Fibroblast of lung (primary cell): ENCODE measurements at regions not wholly inside any gene's neighbourhood (a gene's known extent, or its start where the extent isn't known, plus 50 kb on each side); places are given as distances from the start of the nearest gene placed in this dataset.

Experiments used
- DNase-seq, 2 donors: peaks; one replicate each; pipeline versions ENCODE4 v3.0.0 to v3.0.0-alpha.2; 2010; ENCODE audit warnings: low read depth in 2 of 2
- H2AFZ ChIP-seq: 2 replicates; pipeline ENCODE4 v1.5.1; 2012; ENCODE audit warnings: low read length, control low read depth, inconsistent platforms
- H3K27ac ChIP-seq: 2 replicates; pipeline ENCODE4 v1.5.1; 2011; ENCODE audit warnings: low read length, control low read depth; ENCODE audit not compliant: insufficient read depth
- H3K27me3 ChIP-seq: 2 replicates; pipeline ENCODE4 v1.5.1; 2011; ENCODE audit warnings: mild to moderate bottlenecking, low read length; ENCODE audit not compliant: control insufficient read depth, insufficient read depth
- H3K36me3 ChIP-seq: 2 replicates; pipeline ENCODE4 v1.5.1; 2011; ENCODE audit warnings: low read length; ENCODE audit not compliant: control insufficient read depth, insufficient read depth
- H3K4me1 ChIP-seq: 2 replicates; pipeline ENCODE4 v1.5.1; 2011; ENCODE audit warnings: low read length; ENCODE audit not compliant: control insufficient read depth, insufficient read depth; ENCODE audit errors: extremely low read depth
- H3K4me2 ChIP-seq: 2 replicates; pipeline ENCODE4 v1.5.1; 2011; ENCODE audit warnings: low read length, control low read depth; ENCODE audit not compliant: insufficient read depth; ENCODE audit errors: extremely low read depth
- H3K4me3 ChIP-seq, 4 experiments: fragments of 200-600 bp in 1 of 4; sonication (generic) in 1 of 4; replicated peaks in 1 of 4; 2 replicates each; pipeline ENCODE4 v1.5.1; 2011 to 2016; ENCODE audit warnings: low read length in 4 of 4, low read depth in 3 of 4, mild to moderate bottlenecking in 3 of 4, control low read depth in 2 of 4, inconsistent platforms in 1 of 4, mixed read lengths in 1 of 4; ENCODE audit not compliant: insufficient read depth in 1 of 4; ENCODE audit errors: control extremely low read depth in 1 of 4
- H3K79me2 ChIP-seq: 2 replicates; pipeline ENCODE4 v1.5.1; 2012; ENCODE audit warnings: mild to moderate bottlenecking, low read length, inconsistent platforms; ENCODE audit not compliant: control insufficient read depth, insufficient read depth
- H3K9ac ChIP-seq: 2 replicates; pipeline ENCODE4 v1.5.1; 2011; ENCODE audit warnings: mild to moderate bottlenecking, low read length, control low read depth; ENCODE audit not compliant: insufficient read depth
- H3K9me3 ChIP-seq: 2 replicates; pipeline ENCODE4 v1.5.1; 2012; ENCODE audit warnings: low read depth, low read length; ENCODE audit not compliant: control insufficient read depth, insufficient read depth
- H4K20me1 ChIP-seq: 2 replicates; pipeline ENCODE4 v1.5.1; 2011; ENCODE audit warnings: low read length; ENCODE audit not compliant: control insufficient read depth, insufficient read depth; ENCODE audit errors: extremely low read depth
- EZH2 ChIP-seq: IDR thresholded peaks from 2 replicates; pipeline ENCODE4 v1.5.1; 2012; ENCODE audit warnings: low read length, control low read depth, mild to moderate bottlenecking; ENCODE audit errors: missing control alignments
- TF ChIP-seq, protein P1 (sequence below), 2 donors: IDR thresholded peaks in 1 of 2; conservative IDR thresholded peaks in 1 of 2; 1 replicate in 1 of 2; 2 replicates in 1 of 2; pipeline ENCODE4 v1.5.1; 2011 to 2012; ENCODE audit warnings: low read length in 2 of 2, control low read depth in 1 of 2, inconsistent platforms in 1 of 2, low read depth in 1 of 2, mild to moderate bottlenecking in 1 of 2

DNA sequence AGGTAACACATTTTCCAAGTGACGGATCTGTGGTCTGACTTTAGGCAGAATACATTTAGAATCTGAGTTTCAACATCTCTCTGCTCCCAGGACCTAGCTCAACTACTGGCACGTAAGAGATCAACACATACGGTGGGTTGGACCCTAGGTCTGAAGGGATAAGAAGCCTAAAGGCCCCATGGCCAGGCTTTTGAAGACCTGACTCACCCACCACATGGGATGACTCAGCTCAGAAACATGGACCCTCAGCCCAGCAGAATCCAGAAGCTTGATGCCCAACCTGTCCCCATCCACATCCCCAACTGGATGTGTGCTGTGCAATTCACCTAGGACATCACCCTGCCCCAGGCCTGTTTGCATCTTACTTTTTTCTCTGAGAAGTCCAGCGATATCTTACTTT lies 770.2 kb downstream of the BCL11B start:
- no peaks in the 10 kb centered on the region for H3K4me1 ChIP-seq
- H3K36me3 ChIP-seq = no peaks in the 10 kb centered on the region
- peak in 1 of 2 donors; percentile 12 for DNase-seq
- no peaks in the 10 kb centered on the region for H4K20me1 ChIP-seq
- no peak overlapping the region for H3K4me2 ChIP-seq
- H3K27me3 ChIP-seq = no peaks in the 10 kb centered on the region
- no peak overlapping the region for H3K4me3 ChIP-seq
- H2AFZ ChIP-seq = no peak overlapping the region
- TF ChIP-seq, protein P1, sequence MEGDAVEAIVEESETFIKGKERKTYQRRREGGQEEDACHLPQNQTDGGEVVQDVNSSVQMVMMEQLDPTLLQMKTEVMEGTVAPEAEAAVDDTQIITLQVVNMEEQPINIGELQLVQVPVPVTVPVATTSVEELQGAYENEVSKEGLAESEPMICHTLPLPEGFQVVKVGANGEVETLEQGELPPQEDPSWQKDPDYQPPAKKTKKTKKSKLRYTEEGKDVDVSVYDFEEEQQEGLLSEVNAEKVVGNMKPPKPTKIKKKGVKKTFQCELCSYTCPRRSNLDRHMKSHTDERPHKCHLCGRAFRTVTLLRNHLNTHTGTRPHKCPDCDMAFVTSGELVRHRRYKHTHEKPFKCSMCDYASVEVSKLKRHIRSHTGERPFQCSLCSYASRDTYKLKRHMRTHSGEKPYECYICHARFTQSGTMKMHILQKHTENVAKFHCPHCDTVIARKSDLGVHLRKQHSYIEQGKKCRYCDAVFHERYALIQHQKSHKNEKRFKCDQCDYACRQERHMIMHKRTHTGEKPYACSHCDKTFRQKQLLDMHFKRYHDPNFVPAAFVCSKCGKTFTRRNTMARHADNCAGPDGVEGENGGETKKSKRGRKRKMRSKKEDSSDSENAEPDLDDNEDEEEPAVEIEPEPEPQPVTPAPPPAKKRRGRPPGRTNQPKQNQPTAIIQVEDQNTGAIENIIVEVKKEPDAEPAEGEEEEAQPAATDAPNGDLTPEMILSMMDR (conservative IDR thresholded peaks at IDR 0.05 in 1 of 2, IDR thresholded peaks at IDR 0.05 in 1 of 2; ENCODE audit: low read depth in 1 of 2, low read length in 2 of 2) = no peak
- no peak for TF ChIP-seq EZH2
- H3K9ac ChIP-seq = no peak overlapping the region
- H3K79me2 ChIP-seq = no peaks in the 10 kb centered on the region
- H3K9me3 ChIP-seq = no peaks in the 10 kb centered on the region
- H3K27ac ChIP-seq = no peak overlapping the region

DNA sequence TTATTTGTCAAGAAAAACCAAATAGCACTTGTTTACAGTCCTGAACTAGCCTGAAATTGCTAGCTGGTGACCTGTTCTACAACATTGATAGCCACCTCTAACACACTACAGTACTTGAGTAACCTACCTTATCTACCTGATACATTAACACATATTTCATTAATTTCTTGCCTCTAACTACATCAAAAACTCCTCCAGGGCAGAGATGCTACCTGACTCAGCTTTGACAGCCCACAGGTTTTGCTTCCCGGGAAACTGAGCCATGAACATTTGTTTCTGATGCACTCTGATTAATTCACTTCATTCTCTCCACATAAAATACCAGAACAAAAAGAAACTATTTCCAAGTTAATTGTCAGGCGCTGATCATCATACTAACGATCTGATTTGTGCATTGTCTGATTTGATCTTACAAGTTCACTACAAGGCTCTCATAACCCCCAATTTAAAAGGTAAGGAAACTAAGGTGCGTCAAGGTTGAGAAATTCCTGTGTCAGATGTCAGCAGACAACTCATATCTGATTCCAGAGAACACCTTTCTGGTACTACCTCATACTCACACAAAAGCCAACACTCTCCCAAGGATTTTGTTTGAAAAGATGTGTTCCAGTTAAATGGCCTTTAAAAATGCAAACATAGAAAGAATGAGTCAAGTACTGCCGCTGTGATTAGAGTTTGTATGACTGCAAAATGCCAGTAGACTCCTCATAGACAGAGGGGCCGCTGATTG lies 768.7 kb downstream of the BCL11B start:
- no peak overlapping the region for H2AFZ ChIP-seq
- no peak for DNase-seq
- H3K27ac ChIP-seq = no peak overlapping the region
- H3K36me3 ChIP-seq = no peaks in the 10 kb centered on the region
- no peak overlapping the region for H3K4me3 ChIP-seq
- no peak overlapping the region for H3K9ac ChIP-seq
- no peaks in the 10 kb centered on the region for H3K27me3 ChIP-seq
- no peak overlapping the region for H3K4me2 ChIP-seq
- H3K4me1 ChIP-seq = no peaks in the 10 kb centered on the region
- TF ChIP-seq, protein P1 (conservative IDR thresholded peaks at IDR 0.05 in 1 of 2, IDR thresholded peaks at IDR 0.05 in 1 of 2; ENCODE audit: low read depth in 1 of 2, low read length in 2 of 2) = no peak
- TF ChIP-seq EZH2 = no peak
- no peaks in the 10 kb centered on the region for H3K9me3 ChIP-seq
- H4K20me1 ChIP-seq = no peaks in the 10 kb centered on the region
- H3K79me2 ChIP-seq = no peaks in the 10 kb centered on the region

DNA sequence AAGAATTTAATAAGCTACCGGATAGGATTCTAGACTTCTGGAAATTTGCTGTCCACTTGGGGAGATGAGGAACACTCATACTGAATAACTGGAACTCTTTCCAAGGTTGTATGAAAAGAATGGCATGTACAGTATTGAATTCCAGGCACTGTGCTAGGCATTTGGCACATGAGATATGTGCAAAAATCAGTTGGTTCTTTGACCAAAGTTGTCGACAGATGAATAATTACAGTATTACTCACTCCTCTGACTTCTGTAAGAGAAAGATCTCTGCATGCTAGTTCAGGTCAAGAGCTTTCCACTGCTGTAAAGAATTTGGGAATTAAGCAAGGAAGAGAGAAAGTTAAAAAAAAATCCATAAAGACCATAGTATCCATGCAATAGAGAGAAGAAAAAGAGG lies 764.7 kb downstream of the BCL11B start:
- TF ChIP-seq EZH2 = no peak
- TF ChIP-seq, protein P1 (conservative IDR thresholded peaks at IDR 0.05 in 1 of 2, IDR thresholded peaks at IDR 0.05 in 1 of 2; ENCODE audit: low read depth in 1 of 2, low read length in 2 of 2) = no peak
- no peak overlapping the region for H3K4me3 ChIP-seq

More for the DNA sequence above, 764.7 kb downstream of the BCL11B start:
- Histone ChIP-seq H2AFZ (no peak overlapping the region), H3K9me3 (no peaks in the 10 kb centered on the region), H3K79me2 (no peaks in the 10 kb centered on the region), H3K27ac (no peak overlapping the region), H3K4me1 (no peaks in the 10 kb centered on the region), H3K27me3 (no peaks in the 10 kb centered on the region), H4K20me1 (no peaks in the 10 kb centered on the region), H3K36me3 (no peaks in the 10 kb centered on the region), H3K4me2 (no peak overlapping the region), H3K9ac (no peak overlapping the region)
- peak in 1 of 2 donors; percentile 45 for DNase-seq
